Neural progenitor cell (in vitro differentiated cells): ENCODE measurements at regions not wholly inside any gene's neighbourhood (a gene's known extent, or its start where the extent isn't known, plus 50 kb on each side); places are given as distances from the start of the nearest gene placed in this dataset.

Experiments used
- DNase-seq: peaks from one replicate; pipeline ENCODE4 v3.0.0-alpha.2; 2016; ENCODE audit warnings: low spot score
- H2AFZ ChIP-seq: fragments of 200-600 bp; sonication (generic); replicated peaks from 2 replicates; pipeline ENCODE4 v1.6.1; 2016; ENCODE audit warnings: antibody characterized with exemption
- H3F3A ChIP-seq: fragments of 200-600 bp; sonication (generic); 2 replicates; pipeline ENCODE4 v1.6.1; 2016; ENCODE audit warnings: antibody characterized with exemption, low read depth
- H3K27ac ChIP-seq: fragments of 200-600 bp; sonication (generic); 2 replicates; pipeline ENCODE4 v1.5.1; 2016; ENCODE audit warnings: mild to moderate bottlenecking
- H3K27me3 ChIP-seq: fragments of 200-600 bp; sonication (generic); 2 replicates; pipeline ENCODE4 v1.6.1; 2016; ENCODE audit warnings: mild to moderate bottlenecking, moderate library complexity
- H3K36me3 ChIP-seq: fragments of 200-600 bp; sonication (generic); 2 replicates; pipeline ENCODE4 v1.5.1; 2016
- H3K4me1 ChIP-seq: fragments of 200-600 bp; sonication (generic); 2 replicates; pipeline ENCODE4 v1.6.1; 2016; ENCODE audit warnings: mixed run types
- H3K4me2 ChIP-seq: fragments of 200-600 bp; sonication (generic); 2 replicates; pipeline ENCODE4 v1.6.1; 2016
- H3K4me3 ChIP-seq: fragments of 200-600 bp; sonication (generic); 2 replicates; pipeline ENCODE4 v1.5.1; 2016
- H3K79me2 ChIP-seq: fragments of 200-600 bp; sonication (generic); 2 replicates; pipeline ENCODE4 v1.6.1; 2016; ENCODE audit warnings: low read depth
- H3K9ac ChIP-seq: fragments of 200-600 bp; sonication (generic); 2 replicates; pipeline ENCODE4 v1.6.1; 2016
- H3K9me3 ChIP-seq: fragments of 200-600 bp; sonication (generic); 2 replicates; pipeline ENCODE4 v1.5.1; 2016; ENCODE audit warnings: low read depth
- H4K20me1 ChIP-seq: fragments of 200-600 bp; sonication (generic); 2 replicates; pipeline ENCODE4 v1.6.1; 2016; ENCODE audit warnings: low read depth
- H3K27ac Mint-ChIP-seq: 3 replicates; pipeline ENCODE4 v1.8.0; 2021; ENCODE audit warnings: mixed read lengths
- H3K27me3 Mint-ChIP-seq: 2 replicates; pipeline ENCODE4 v1.8.0; 2022; ENCODE audit warnings: low read depth, mild to moderate bottlenecking, inconsistent platforms, moderate library complexity, mixed read lengths; ENCODE audit not compliant: insufficient read depth
- H3K36me3 Mint-ChIP-seq: 3 replicates; pipeline ENCODE4 v1.8.0; 2021; ENCODE audit warnings: mixed read lengths
- H3K4me1 Mint-ChIP-seq: 3 replicates; pipeline ENCODE4 v1.8.0; 2021; ENCODE audit warnings: mixed read lengths
- H3K4me3 Mint-ChIP-seq: 3 replicates; pipeline ENCODE4 v1.8.0; 2021; ENCODE audit warnings: mild to moderate bottlenecking, moderate library complexity, mixed read lengths
- H3K9me3 Mint-ChIP-seq: 3 replicates; pipeline ENCODE4 v1.8.0; 2020; ENCODE audit warnings: mixed read lengths
- CTCF ChIP-seq: fragments of 200-600 bp; sonication (generic); IDR thresholded peaks from 2 replicates; pipeline ENCODE4 v1.5.1; 2017; ENCODE audit warnings: antibody characterized with exemption, mild to moderate bottlenecking
- EZH2 ChIP-seq: fragments of 200-600 bp; sonication (generic); IDR thresholded peaks from 2 replicates; pipeline ENCODE4 v1.6.1; 2017; ENCODE audit warnings: antibody characterized with exemption, mild to moderate bottlenecking, moderate library complexity
- EZH2phosphoT487 ChIP-seq: fragments of 200-600 bp; sonication (generic); IDR thresholded peaks from 2 replicates; pipeline ENCODE4 v1.6.1; 2017; ENCODE audit warnings: antibody characterized with exemption

- H4K20me1 ChIP-seq: no peaks in the 10 kb centered on the region
- no peaks in the 10 kb centered on the region for H3K9me3 ChIP-seq
- no peaks in the 10 kb centered on the region for H3K9me3 Mint-ChIP-seq
- no peaks in the 10 kb centered on the region for H3K4me1 ChIP-seq
- H3K4me1 Mint-ChIP-seq: no peaks in the 10 kb centered on the region
- H3K4me3 ChIP-seq: no peak overlapping the region
- H3K36me3 Mint-ChIP-seq: no peaks in the 10 kb centered on the region
- no peaks in the 10 kb centered on the region for H3K36me3 ChIP-seq
- H3F3A ChIP-seq: no peaks in the 10 kb centered on the region
- no peak overlapping the region for H3K4me2 ChIP-seq
- H3K9ac ChIP-seq: no peak overlapping the region
- H2AFZ ChIP-seq: no peak overlapping the region
- no peak overlapping the region for H3K27ac Mint-ChIP-seq
- H3K79me2 ChIP-seq: no peaks in the 10 kb centered on the region
- H3K27me3 Mint-ChIP-seq: peaks cover 4% of the 10 kb centered on the region
- no peak overlapping the region for H3K27ac ChIP-seq
- no peak for DNase-seq
- H3K27me3 ChIP-seq: no peaks in the 10 kb centered on the region
- no peak for TF ChIP-seq EZH2
- TF ChIP-seq CTCF: no peak
- TF ChIP-seq EZH2phosphoT487: no peak
- no peak overlapping the region for H3K4me3 Mint-ChIP-seq
These were observed 55.4 kb upstream of the CDC14C start for GRCh38 chr7:48868916-48869315.

- no peak for DNase-seq
- H3K9me3 ChIP-seq: no peaks in the 10 kb centered on the region
- H3K27ac ChIP-seq: no peak overlapping the region
- no peaks in the 10 kb centered on the region for H3F3A ChIP-seq
- no peak overlapping the region for H3K9ac ChIP-seq
- H3K4me1 ChIP-seq: no peaks in the 10 kb centered on the region
- Mint-ChIP-seq H3K27me3 (peaks cover 2% of the 10 kb centered on the region), H3K4me1 (no peaks in the 10 kb centered on the region), H3K36me3 (no peaks in the 10 kb centered on the region), H3K4me3 (no peak overlapping the region), H3K9me3 (no peaks in the 10 kb centered on the region), H3K27ac (no peak overlapping the region)
- TF ChIP-seq EZH2: no peak
- no peak for TF ChIP-seq EZH2phosphoT487
- TF ChIP-seq CTCF: no peak
- no peak overlapping the region for H2AFZ ChIP-seq
- no peak overlapping the region for H3K4me2 ChIP-seq
- H3K4me3 ChIP-seq: no peak overlapping the region
- H3K27me3 ChIP-seq: no peaks in the 10 kb centered on the region
- no peaks in the 10 kb centered on the region for H3K79me2 ChIP-seq
- no peaks in the 10 kb centered on the region for H4K20me1 ChIP-seq
- no peaks in the 10 kb centered on the region for H3K36me3 ChIP-seq
These were observed 51.8 kb upstream of the CDC14C start for GRCh38 chr7:48872548-48872947.
